A673 (cell line): ENCODE measurements at regions not wholly inside any gene's neighbourhood (a gene's known extent, or its start where the extent isn't known, plus 50 kb on each side); places are given as distances from the start of the nearest gene placed in this dataset.
"Not testable (repeated sequence)": the region's sequence is repeated elsewhere in the genome, so short reads cannot be mapped to it uniquely, and the experiment has no call there.

ENCODE experiments used
- BruUV-seq: library from RNA; stranded (reverse); fragments of 400-500 nt; replicated peaks from 2 replicates; lab custom pipeline; 2021; lab: Mats Ljungman, UMichigan
- CTCF ChIA-PET: fragments of 300-600 bp; sonication (Branson Sonifier 250); formaldehyde crosslinking; loops from one replicate; lab custom pipeline; 2022; ENCODE audit warnings: antibody characterized with exemption; lab: Charles Lee
- POLR2A ChIA-PET: fragments of 300-600 bp; sonication (Branson Sonifier 250); formaldehyde crosslinking; loops from one replicate; lab custom pipeline; 2022; ENCODE audit warnings: antibody characterized with exemption; ENCODE audit not compliant: low non-redundant PET; lab: Charles Lee
- DNase-seq: peaks from one replicate; pipeline ENCODE4 v3.0.0-alpha.2; 2015; ENCODE audit warnings: low spot score
- H3K27ac ChIP-seq: fragments of 200-600 bp; sonication (generic); 2 replicates; pipeline ENCODE4 v1.5.1; 2016; ENCODE audit warnings: mixed run types, low read depth, mild to moderate bottlenecking, mixed read lengths, antibody characterized with exemption, low read length; ENCODE audit not compliant: poor library complexity, severe bottlenecking
- H3K27me3 ChIP-seq: fragments of 200-600 bp; sonication (generic); replicated peaks from 2 replicates; pipeline ENCODE4 v1.6.1; 2017; ENCODE audit warnings: mixed run types, low read depth, mild to moderate bottlenecking, mixed read lengths, antibody characterized with exemption, low read length; ENCODE audit not compliant: insufficient read depth, poor library complexity
- H3K36me3 ChIP-seq: fragments of 200-600 bp; sonication (generic); 2 replicates; pipeline ENCODE4 v1.6.1; 2016; ENCODE audit warnings: mixed run types, mild to moderate bottlenecking, mixed read lengths, antibody characterized with exemption, low read length; ENCODE audit not compliant: insufficient read depth, poor library complexity, severe bottlenecking
- H3K4me1 ChIP-seq: fragments of 200-600 bp; sonication (generic); 2 replicates; pipeline ENCODE4 v1.6.1; 2017; ENCODE audit warnings: mixed run types, mild to moderate bottlenecking, mixed read lengths, antibody characterized with exemption, low read length; ENCODE audit not compliant: insufficient read depth, poor library complexity, severe bottlenecking
- H3K4me3 ChIP-seq: fragments of 200-600 bp; sonication (generic); 2 replicates; pipeline ENCODE4 v1.5.1; 2016; ENCODE audit warnings: low read depth, mixed run types, mild to moderate bottlenecking, mixed read lengths, low read length; ENCODE audit not compliant: poor library complexity, severe bottlenecking
- H3K9me3 ChIP-seq: fragments of 200-600 bp; sonication (generic); 2 replicates; pipeline ENCODE4 v1.6.1; 2016; ENCODE audit warnings: mixed run types, low read depth, mild to moderate bottlenecking, mixed read lengths, antibody characterized with exemption, low read length; ENCODE audit not compliant: poor library complexity, severe bottlenecking
- CTCF ChIP-seq: fragments of 300-800, 200-600 bp; sonication (generic); conservative IDR thresholded peaks from 2 replicates; pipeline ENCODE4 v1.5.1; 2017; ENCODE audit warnings: low read depth, mild to moderate bottlenecking, antibody characterized with exemption, low read length, moderate library complexity, mixed read lengths
- EZH2 ChIP-seq: fragments of 200-600 bp; sonication (generic); IDR thresholded peaks from 2 replicates; pipeline ENCODE4 v1.6.1; 2017; ENCODE audit warnings: borderline replicate concordance, low read depth, mild to moderate bottlenecking, mixed read lengths, antibody characterized with exemption, low read length; ENCODE audit not compliant: poor library complexity, severe bottlenecking
- intact Hi-C: fragments of 100-400 bp; cut with micrococcal nuclease; formaldehyde crosslinking; loops from one replicate; pipeline ENCODE4 v1.10.0; 2022; ENCODE audit not compliant: unreplicated experiment

GRCh38 chr3:191740712-191741111, 279.7 kb downstream of the PYDC2 start:
- ChIA-PET CTCF (no interaction called here), POLR2A (no interaction called here)
- Histone ChIP-seq H3K4me1 (no peaks in the 10 kb centered on the region), H3K36me3 (no peaks in the 10 kb centered on the region), H3K9me3 (no peaks in the 10 kb centered on the region), H3K4me3 (no peak overlapping the region), H3K27ac (no peak overlapping the region), H3K27me3 (no peaks in the 10 kb centered on the region)
- DNase-seq, result no peak
- TF ChIP-seq EZH2, result no peak
- TF ChIP-seq CTCF, result no peak
- no TSS peak for BruUV-seq
- intact Hi-C loops, result no loop called here

DNA sequence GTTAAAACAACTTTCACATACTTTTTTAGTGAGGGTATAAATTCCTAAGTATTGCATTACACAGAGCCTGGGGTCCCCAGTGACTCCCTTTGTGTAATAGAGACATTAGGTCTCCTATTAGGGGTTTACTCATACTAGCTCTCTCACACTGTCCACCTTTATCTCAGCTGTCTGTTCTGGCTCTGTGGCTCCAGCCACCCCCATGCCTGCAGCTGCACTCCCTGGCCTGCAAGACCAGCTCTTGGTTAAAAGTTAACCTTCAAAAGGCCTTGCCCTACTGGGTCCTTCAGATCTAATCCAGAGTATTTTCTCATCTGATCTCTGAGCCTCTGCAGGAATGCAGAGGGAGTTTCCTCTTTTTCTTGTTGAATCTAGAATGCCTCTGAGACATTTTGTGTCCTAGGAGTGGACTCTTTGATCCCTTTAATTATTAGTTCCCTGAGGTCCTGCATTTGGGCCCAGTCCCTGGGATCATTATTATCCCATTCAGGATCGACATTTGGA, 280.9 kb downstream of the PYDC2 start:
- H3K9me3 ChIP-seq, CTCF ChIA-PET, DNase-seq, H3K27ac ChIP-seq, H3K27me3 ChIP-seq, H3K4me1 ChIP-seq, H3K36me3 ChIP-seq, intact Hi-C loops, H3K4me3 ChIP-seq, BruUV-seq, POLR2A ChIA-PET: not testable (repeated sequence)

DNA sequence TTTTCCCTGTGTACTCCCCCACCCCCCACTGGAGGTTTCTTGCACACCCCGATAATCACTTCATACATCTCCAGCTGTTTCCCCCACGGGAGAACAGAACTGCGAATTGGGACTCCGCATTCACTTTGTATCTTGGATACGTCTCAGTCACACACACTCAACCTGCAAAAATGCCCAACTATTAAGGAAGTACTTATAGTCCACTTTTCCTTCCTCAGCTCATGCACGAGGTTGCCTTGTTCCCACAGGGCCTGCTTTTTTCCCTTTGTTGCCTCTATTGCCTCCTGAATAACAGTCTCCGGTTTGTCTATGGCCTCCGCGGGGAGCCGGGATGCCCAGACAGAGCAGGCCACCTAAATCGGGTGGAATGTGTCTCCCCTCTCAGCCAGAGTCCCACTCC, 282.3 kb downstream of the PYDC2 start:
- POLR2A ChIA-PET, result no interaction called here
- no peaks in the 10 kb centered on the region for H3K36me3 ChIP-seq
- no peaks in the 10 kb centered on the region for H3K9me3 ChIP-seq
- intact Hi-C loops, result no loop called here
- H3K4me3 ChIP-seq, result no peak overlapping the region
- BruUV-seq, result no TSS peak
- H3K4me1 ChIP-seq, result no peaks in the 10 kb centered on the region
- no peak for DNase-seq
- H3K27me3 ChIP-seq, result no peaks in the 10 kb centered on the region
- TF ChIP-seq EZH2, result no peak
- no peak for TF ChIP-seq CTCF
- no peak overlapping the region for H3K27ac ChIP-seq
- CTCF ChIA-PET, result no interaction called here

- H3K9me3 ChIP-seq, result no peaks in the 10 kb centered on the region
- H3K27me3 ChIP-seq, result no peaks in the 10 kb centered on the region
- DNase-seq, result no peak
- intact Hi-C loops, result no loop called here
- no peaks in the 10 kb centered on the region for H3K4me1 ChIP-seq
- H3K4me3 ChIP-seq, result no peak overlapping the region
- TF ChIP-seq CTCF (no peak), EZH2 (no peak)
- POLR2A ChIA-PET, result no interaction called here
- no peak overlapping the region for H3K27ac ChIP-seq
- no peaks in the 10 kb centered on the region for H3K36me3 ChIP-seq
- no TSS peak for BruUV-seq
- CTCF ChIA-PET, result no interaction called here
These were observed 289.7 kb downstream of the PYDC2 start for GRCh38 chr3:191750618-191751017.
